A549 (cell line): ENCODE measurements at regions not wholly inside any gene's neighbourhood (a gene's known extent, or its start where the extent isn't known, plus 50 kb on each side); places are given as distances from the start of the nearest gene placed in this dataset.

Source experiments
- ATAC-seq, 2 experiments: fragments of 200-7000 bp in 1 of 2; fragments of >200 bp in 1 of 2; cut with Nextera tagmentation in 1 of 2; cut with Tn5 transposase in 1 of 2; 3 replicates each; pipeline versions ENCODE4 v1.8.0 to v1.9.1; 2018 to 2020; ENCODE audit warnings: mild to moderate bottlenecking in 1 of 2, moderate library complexity in 1 of 2
- CTCF ChIA-PET: fragments of 300-600 bp; sonication (Branson Sonifier 250); formaldehyde crosslinking; extraction: SDS; loops from one replicate; lab custom pipeline; 2021; ENCODE audit warnings: antibody characterized with exemption, inconsistent platforms; lab: Yijun Ruan, JAX
- POLR2A ChIA-PET: fragments of 350-600 bp; formaldehyde crosslinking; extraction: SDS; loops from one replicate; lab custom pipeline; 2021; ENCODE audit warnings: antibody characterized with exemption, inconsistent platforms; lab: Yijun Ruan, JAX
- DNase-seq, 2 experiments: peaks; one replicate each; pipeline versions ENCODE4 v3.0.0 to v3.0.0-alpha.2; 2011 to 2016; ENCODE audit warnings: low read depth in 1 of 2, low spot score in 1 of 2
- FAIRE-seq: peaks from 2 replicates; lab custom pipeline; 2011; peaks lifted over from hg19 to GRCh38; lab: Jason Lieb, UNC
- H3K27ac ChIP-seq, 2 experiments: fragments of >200 bp; sonication (Bioruptor Twin); formaldehyde crosslinking; 3 replicates each; pipeline ENCODE4 v1.5.1; 2016 to 2017
- H3K4me1 ChIP-seq: fragments of >200 bp; sonication (Bioruptor Twin); formaldehyde crosslinking; 3 replicates; pipeline ENCODE4 v1.6.1; 2016
- H3K4me2 ChIP-seq: fragments of >200 bp; sonication (Bioruptor Twin); formaldehyde crosslinking; 3 replicates; pipeline ENCODE4 v1.6.1; 2016
- H3K4me3 ChIP-seq: fragments of >200 bp; sonication (Bioruptor Twin); formaldehyde crosslinking; 3 replicates; pipeline ENCODE4 v1.5.1; 2016
- H3K9me3 ChIP-seq: fragments of >200 bp; sonication (Bioruptor Twin); formaldehyde crosslinking; 3 replicates; pipeline ENCODE4 v1.6.1; 2016
- BHLHE40 ChIP-seq: IDR thresholded peaks from 2 replicates; pipeline ENCODE4 v1.6.1; 2012; ENCODE audit warnings: low read depth, low read length, inconsistent platforms
- CBX2 ChIP-seq: fragments of 200-600 bp; sonication (generic); IDR thresholded peaks from 2 replicates; pipeline ENCODE4 v1.6.1; 2016; ENCODE audit warnings: low read depth, mild to moderate bottlenecking, borderline replicate concordance
- EHMT2 ChIP-seq: fragments of 200-600 bp; sonication (generic); IDR thresholded peaks from 2 replicates; pipeline ENCODE4 v1.6.1; 2016; ENCODE audit warnings: antibody characterized with exemption, low read depth, mild to moderate bottlenecking, moderate library complexity
- ESRRA ChIP-seq: fragments of 150-350 bp; IDR thresholded peaks from 2 replicates; pipeline ENCODE4 v1.6.1; 2014; ENCODE audit warnings: mild to moderate bottlenecking, low read length, borderline replicate concordance
- FOSL2 ChIP-seq, 2 experiments: fragments of 450-650 bp in 1 of 2; fragments of >200 bp in 1 of 2; sonication (Bioruptor Twin) in 1 of 2; formaldehyde crosslinking; IDR thresholded peaks; 2 replicates each; pipeline versions ENCODE4 v1.5.0 to v1.6.1; 2016 to 2020; ENCODE audit warnings: mild to moderate bottlenecking in 1 of 2, moderate library complexity in 1 of 2
- FOXS1 ChIP-seq: fragments of 250-450 bp; sonication (Bioruptor Pico); IDR thresholded peaks from 2 replicates; pipeline ENCODE4 v1.5.0; 2020; ENCODE audit warnings: mild to moderate bottlenecking, moderate library complexity
- GATA3 ChIP-seq: IDR thresholded peaks from 2 replicates; pipeline ENCODE4 v1.6.1; 2012; ENCODE audit warnings: borderline replicate concordance
- HOXA7 ChIP-seq: fragments of 250-450 bp; sonication (Bioruptor Pico); IDR thresholded peaks from 2 replicates; pipeline ENCODE4 v1.5.0; 2020; ENCODE audit warnings: mild to moderate bottlenecking, moderate library complexity
- JUNB ChIP-seq: fragments of >200 bp; sonication (Bioruptor Twin); formaldehyde crosslinking; IDR thresholded peaks from 2 replicates; pipeline ENCODE4 v1.6.1; 2016
- KDM1A ChIP-seq: fragments of 200-600 bp; sonication (generic); IDR thresholded peaks from 2 replicates; pipeline ENCODE4 v1.6.1; 2016; ENCODE audit warnings: low read depth, mild to moderate bottlenecking
- MAFK ChIP-seq: fragments of 450-650 bp; IDR thresholded peaks from 2 replicates; pipeline ENCODE4 v1.6.1; 2014; ENCODE audit not compliant: partially characterized antibody
- MYC ChIP-seq: IDR thresholded peaks from 2 replicates; pipeline ENCODE4 v1.6.1; 2012; ENCODE audit warnings: mild to moderate bottlenecking, inconsistent platforms, low read length, improper control_type of control experiment, borderline replicate concordance
- NFE2L2 ChIP-seq: fragments of 150-350 bp; conservative IDR thresholded peaks from 2 replicates; pipeline ENCODE4 v1.6.1; 2014; ENCODE audit warnings: low read length
- NPAS2 ChIP-seq: fragments of 250-450 bp; sonication (Bioruptor Pico); IDR thresholded peaks from 2 replicates; pipeline ENCODE4 v1.8.0; 2022; ENCODE audit warnings: mild to moderate bottlenecking, moderate library complexity, borderline replicate concordance
- NR3C1 ChIP-seq: fragments of >200 bp; sonication (Bioruptor Twin); formaldehyde crosslinking; IDR thresholded peaks from 3 replicates; pipeline ENCODE4 v1.6.1; 2017
- PHF8 ChIP-seq: fragments of 200-600 bp; sonication (generic); IDR thresholded peaks from 2 replicates; pipeline ENCODE4 v1.6.1; 2016; ENCODE audit warnings: low read depth, mild to moderate bottlenecking, antibody characterized with exemption, moderate library complexity, borderline replicate concordance
- POLR2AphosphoS2 ChIP-seq: conservative IDR thresholded peaks from 2 replicates; pipeline ENCODE4 v1.6.1; 2012; ENCODE audit warnings: low read length, improper control_type of control experiment, inconsistent platforms
- SMC3 ChIP-seq: fragments of >200 bp; sonication (Bioruptor Twin); formaldehyde crosslinking; IDR thresholded peaks from 3 replicates; pipeline ENCODE4 v1.6.1; 2018; ENCODE audit warnings: inconsistent platforms
- ZC3H11A ChIP-seq: fragments of 450-650 bp; IDR thresholded peaks from 2 replicates; pipeline ENCODE4 v1.6.1; 2014; ENCODE audit warnings: antibody characterized with exemption, mild to moderate bottlenecking
- ZNF302 ChIP-seq: fragments of 250-450 bp; sonication (Bioruptor Pico); IDR thresholded peaks from 2 replicates; pipeline ENCODE4 v1.9.0; 2021; ENCODE audit warnings: inconsistent platforms, mild to moderate bottlenecking, moderate library complexity
- WGBS: methylation state at CpG from one replicate; pipeline ENCODE4 v1.1.6; 2017; ENCODE audit errors: missing lambda C conversion rate; 5-methylcytosine and 5-hydroxymethylcytosine counted together
- TF ChIP-seq, protein P1 (sequence below): fragments of 250-450 bp; sonication (Bioruptor Pico); IDR thresholded peaks from 2 replicates; pipeline ENCODE4 v1.5.0; 2021; ENCODE audit warnings: mild to moderate bottlenecking, moderate library complexity, borderline replicate concordance
- TF ChIP-seq, protein P2 (sequence below): fragments of >200 bp; sonication (Bioruptor Twin); formaldehyde crosslinking; IDR thresholded peaks from 3 replicates; pipeline ENCODE4 v1.6.1; 2016
- TF ChIP-seq, protein P3 (sequence below): IDR thresholded peaks from 2 replicates; pipeline ENCODE4 v1.6.1; 2012

DNA sequence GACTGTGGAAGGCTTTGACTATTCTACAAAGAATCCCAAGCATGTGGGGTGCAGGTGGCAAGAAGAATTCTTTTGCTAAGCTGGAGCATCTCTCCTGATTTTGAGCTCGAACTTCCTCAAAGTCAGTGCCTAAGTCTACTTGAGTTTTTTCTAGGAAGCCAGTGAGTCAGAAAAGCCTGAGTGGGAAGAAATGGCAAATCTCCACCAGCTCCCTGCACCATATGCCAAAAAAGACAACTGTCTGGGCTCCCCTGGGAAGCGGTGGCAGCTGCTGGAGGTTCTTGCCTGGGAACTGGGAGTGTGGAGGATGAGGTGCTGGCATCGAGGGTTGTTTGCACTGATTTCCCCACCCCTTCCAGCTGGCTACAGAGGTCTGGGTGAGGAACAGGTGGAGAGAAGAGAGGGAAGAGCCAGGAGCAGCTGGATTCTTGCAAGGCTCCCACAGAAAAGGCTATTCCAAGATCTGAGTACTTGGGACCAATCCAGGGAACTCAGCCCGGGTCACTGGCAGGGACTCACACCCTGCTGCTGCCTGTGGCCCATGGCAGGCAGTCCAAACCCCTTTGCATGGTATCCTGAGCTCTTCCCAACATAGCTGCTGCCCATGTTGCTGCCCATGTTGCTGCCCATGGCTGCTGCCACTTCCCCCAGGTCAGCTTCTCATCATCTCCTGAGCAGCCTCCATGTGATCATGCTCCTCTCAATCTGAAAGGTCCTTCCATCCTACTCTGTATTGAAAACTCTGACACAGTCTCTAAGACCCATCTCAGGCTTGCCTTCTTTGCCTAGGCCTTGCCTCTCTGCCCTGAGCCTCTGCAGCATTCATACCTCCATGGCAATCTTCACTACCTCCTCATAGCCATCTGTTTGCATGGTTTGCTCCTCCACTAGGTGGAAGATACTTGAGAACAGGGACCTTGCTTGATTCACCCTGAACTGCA lies 128.3 kb upstream of the SPATS2L start:
- Histone ChIP-seq H3K9me3 (no peaks in the 10 kb centered on the region), H3K4me1 (peaks cover 7% of the 10 kb centered on the region; the same call in 1 of the 3 replicates)
- POLR2A ChIA-PET = no interaction called here
- TF ChIP-seq GATA3 (no peak), FOXS1 (CRISPR knock-in tag) (no peak), NR3C1 (no peak)
- TF ChIP-seq, all 56 proteins: peak for 0
- Histone ChIP-seq H3K4me3 (no peak overlapping the region), H3K4me2 (peak overlapping the region; percentile 12; the same call in 1 of the 3 replicates), H3K27ac (no peak overlapping the region)
- ATAC-seq (peak; percentile 37 to 45; a peak in 3 of 6 replicates), FAIRE-seq (no peak), DNase-seq (peak in 1 of 2 experiments; percentile 7)
- CTCF ChIA-PET = no interaction called here
- WGBS = 39% methylated on average over 4 of the region's 4 CpGs

DNA sequence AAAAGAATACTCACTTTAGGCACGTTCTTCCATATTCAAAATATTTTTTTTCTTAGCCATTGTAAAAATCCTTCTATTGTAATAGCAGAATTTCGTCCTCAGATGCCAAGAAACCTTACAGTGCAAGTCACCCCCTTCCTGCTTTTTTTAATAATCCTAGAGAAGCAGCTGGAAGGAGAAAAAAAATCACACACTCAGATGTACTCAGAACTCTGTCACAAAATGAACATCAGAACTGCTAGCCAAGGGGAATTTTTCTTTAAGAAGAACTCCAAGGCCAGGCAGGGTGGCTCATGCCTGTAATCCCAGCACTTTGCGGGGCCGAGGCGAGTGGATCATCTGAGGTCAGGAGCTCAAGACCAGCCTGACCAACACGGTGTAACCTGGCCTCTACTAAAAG lies 127.3 kb upstream of the SPATS2L start:
- Histone ChIP-seq H3K9me3 (no peaks in the 10 kb centered on the region), H3K4me2 (no peak overlapping the region), H3K27ac (no peak overlapping the region), H3K4me1 (peaks cover 7% of the 10 kb centered on the region; the same call in 1 of the 3 replicates), H3K4me3 (no peak overlapping the region)
- ChIA-PET POLR2A (no interaction called here), CTCF (no interaction called here)
- ATAC-seq (no peak), FAIRE-seq (no peak), DNase-seq (no peak)
- 54% methylated on average over 6 of the region's 6 CpGs for WGBS
- TF ChIP-seq SMC3 (no peak), NFE2L2 (no peak), MYC (no peak), CBX2 (no peak), POLR2AphosphoS2 (no peak), MAFK (no peak), ESRRA (no peak), HOXA7 (no peak), EHMT2 (no peak), FOSL2 (IDR thresholded peaks at IDR 0.05) (no peak), FOSL2 (CRISPR knock-in tag; IDR thresholded peaks at IDR 0.05) (no peak), BHLHE40 (no peak), KDM1A (no peak), ZC3H11A (no peak), JUNB (no peak), ZNF302 (CRISPR knock-in tag) (no peak), NPAS2 (CRISPR knock-in tag) (no peak), PHF8 (no peak)
- TF ChIP-seq, protein P1, sequence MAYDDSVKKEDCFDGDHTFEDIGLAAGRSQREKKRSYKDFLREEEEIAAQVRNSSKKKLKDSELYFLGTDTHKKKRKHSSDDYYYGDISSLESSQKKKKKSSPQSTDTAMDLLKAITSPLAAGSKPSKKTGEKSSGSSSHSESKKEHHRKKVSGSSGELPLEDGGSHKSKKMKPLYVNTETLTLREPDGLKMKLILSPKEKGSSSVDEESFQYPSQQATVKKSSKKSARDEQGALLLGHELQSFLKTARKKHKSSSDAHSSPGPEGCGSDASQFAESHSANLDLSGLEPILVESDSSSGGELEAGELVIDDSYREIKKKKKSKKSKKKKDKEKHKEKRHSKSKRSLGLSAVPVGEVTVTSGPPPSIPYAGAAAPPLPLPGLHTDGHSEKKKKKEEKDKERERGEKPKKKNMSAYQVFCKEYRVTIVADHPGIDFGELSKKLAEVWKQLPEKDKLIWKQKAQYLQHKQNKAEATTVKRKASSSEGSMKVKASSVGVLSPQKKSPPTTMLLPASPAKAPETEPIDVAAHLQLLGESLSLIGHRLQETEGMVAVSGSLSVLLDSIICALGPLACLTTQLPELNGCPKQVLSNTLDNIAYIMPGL (CRISPR knock-in tag) = no peak
- TF ChIP-seq, protein P2, sequence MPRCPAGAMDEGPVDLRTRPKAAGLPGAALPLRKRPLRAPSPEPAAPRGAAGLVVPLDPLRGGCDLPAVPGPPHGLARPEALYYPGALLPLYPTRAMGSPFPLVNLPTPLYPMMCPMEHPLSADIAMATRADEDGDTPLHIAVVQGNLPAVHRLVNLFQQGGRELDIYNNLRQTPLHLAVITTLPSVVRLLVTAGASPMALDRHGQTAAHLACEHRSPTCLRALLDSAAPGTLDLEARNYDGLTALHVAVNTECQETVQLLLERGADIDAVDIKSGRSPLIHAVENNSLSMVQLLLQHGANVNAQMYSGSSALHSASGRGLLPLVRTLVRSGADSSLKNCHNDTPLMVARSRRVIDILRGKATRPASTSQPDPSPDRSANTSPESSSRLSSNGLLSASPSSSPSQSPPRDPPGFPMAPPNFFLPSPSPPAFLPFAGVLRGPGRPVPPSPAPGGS = no peak
- TF ChIP-seq, protein P3, sequence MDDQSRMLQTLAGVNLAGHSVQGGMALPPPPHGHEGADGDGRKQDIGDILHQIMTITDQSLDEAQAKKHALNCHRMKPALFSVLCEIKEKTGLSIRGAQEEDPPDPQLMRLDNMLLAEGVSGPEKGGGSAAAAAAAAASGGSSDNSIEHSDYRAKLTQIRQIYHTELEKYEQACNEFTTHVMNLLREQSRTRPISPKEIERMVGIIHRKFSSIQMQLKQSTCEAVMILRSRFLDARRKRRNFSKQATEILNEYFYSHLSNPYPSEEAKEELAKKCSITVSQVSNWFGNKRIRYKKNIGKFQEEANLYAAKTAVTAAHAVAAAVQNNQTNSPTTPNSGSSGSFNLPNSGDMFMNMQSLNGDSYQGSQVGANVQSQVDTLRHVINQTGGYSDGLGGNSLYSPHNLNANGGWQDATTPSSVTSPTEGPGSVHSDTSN = no peak
